ENCODE measurements at regions not wholly inside any gene's neighbourhood (a gene's known extent, or its start where the extent isn't known, plus 50 kb on each side); places are given as distances from the start of the nearest gene placed in this dataset.

DNA sequence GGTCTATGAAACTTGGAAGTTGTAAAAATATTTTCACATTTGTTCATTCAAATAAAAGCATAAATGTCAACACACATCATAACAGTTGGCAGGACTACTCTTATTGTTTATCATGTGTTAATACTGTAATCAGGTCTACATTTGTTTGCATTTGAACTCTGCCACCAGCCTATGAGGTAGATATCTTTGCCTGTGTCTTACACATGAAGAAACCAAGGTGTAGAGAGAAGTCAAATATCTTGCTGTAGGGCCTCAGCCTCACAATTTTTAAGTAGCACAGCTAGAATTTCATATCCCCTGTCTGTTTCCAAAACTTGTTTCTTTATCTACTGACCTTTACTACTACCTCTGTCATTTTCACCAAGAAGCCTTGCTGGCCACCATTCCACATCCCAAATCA lies 161.9 kb downstream of the ZIC4 start:
- no peak for DNase-seq
- H2AFZ ChIP-seq (replicated peaks; ENCODE audit: low read length, poor library complexity): no peak overlapping the region
- in situ Hi-C loops (cut with MboI; ENCODE audit: low sequenced_read_pairs): no loop called here
- H3K4me3 ChIP-seq (ENCODE audit: insufficient read depth, low read depth, low read length): no peak overlapping the region
- H3K23ac ChIP-seq (ENCODE audit: low read depth, low read length): no peak overlapping the region
- H3K4ac ChIP-seq (ENCODE audit: low read depth, low read length): no peak overlapping the region
- POLR2A ChIA-PET (ENCODE audit: unreplicated experiment): no interaction called here
- H2BK15ac ChIP-seq (ENCODE audit: low read depth, low read length): no peak overlapping the region
- H4K91ac ChIP-seq (ENCODE audit: insufficient read depth, low read depth, low read length): no peak overlapping the region
- no peak overlapping the region for H3K14ac ChIP-seq (replicated peaks; ENCODE audit: low read depth, low read length)
- no peaks in the 10 kb centered on the region for H3K9me3 ChIP-seq (ENCODE audit: control insufficient read depth, insufficient read depth, low read length)
- H3K9ac ChIP-seq (ENCODE audit: low read depth, low read length): no peak overlapping the region
- H2BK20ac ChIP-seq (ENCODE audit: low read depth, low read length): no peak overlapping the region
- H2BK120ac ChIP-seq (ENCODE audit: low read depth, low read length): no peak overlapping the region
- no peak overlapping the region for H4K5ac ChIP-seq (ENCODE audit: low read depth, low read length)
- no peaks in the 10 kb centered on the region for H3K79me1 ChIP-seq (ENCODE audit: low read depth in 1 of 2, low read length in 2 of 2)
- no peak overlapping the region for H3K18ac ChIP-seq (ENCODE audit: low read depth, low read length)
- no peaks in the 10 kb centered on the region for H4K20me1 ChIP-seq (ENCODE audit: insufficient read depth, low read length)
- no peak overlapping the region for H2AK5ac ChIP-seq (ENCODE audit: low read depth, low read length)
- no peak for ATAC-seq (ENCODE audit: low read depth)
- H3K9me1 ChIP-seq (ENCODE audit: insufficient read depth, low read length): no peaks in the 10 kb centered on the region
- no peaks in the 10 kb centered on the region for H3K4me1 ChIP-seq (ENCODE audit: control insufficient read depth, insufficient read depth, low read length)
- BruUV-seq (replicated peaks): no TSS peak
- no peak overlapping the region for H3K4me2 ChIP-seq (ENCODE audit: low read depth, low read length)
- H4K8ac ChIP-seq (ENCODE audit: low read depth in 2 of 2, low read length in 2 of 2): no peak overlapping the region
- H3K56ac ChIP-seq (ENCODE audit: extremely low read depth, insufficient read depth, low read length): no peak overlapping the region
- intact Hi-C loops (cut with micrococcal nuclease): no loop called here
- CTCF ChIA-PET: no interaction called here
- H3K27ac ChIP-seq (ENCODE audit: insufficient read depth, low read length): no peak overlapping the region
- no peak overlapping the region for H2AK9ac ChIP-seq (replicated peaks; ENCODE audit: low read depth, low read length, poor library complexity)
- H3K27me3 ChIP-seq (ENCODE audit: control insufficient read depth, insufficient read depth, low read length): no peaks in the 10 kb centered on the region
- dilution Hi-C loops (cut with HindIII; ENCODE audit: low sequenced_read_pairs, unreplicated experiment): no loop called here
- H3K36me3 ChIP-seq (ENCODE audit: control insufficient read depth, insufficient read depth, low read length): no peaks in the 10 kb centered on the region
- no peak overlapping the region for H2BK5ac ChIP-seq (ENCODE audit: low read depth, low read length, poor library complexity, severe bottlenecking)
- TF ChIP-seq NFE2L2 (IDR thresholded peaks at IDR 0.05; ENCODE audit: low read depth, low read length): no peak
- TF ChIP-seq CHD1 (IDR thresholded peaks at IDR 0.05; ENCODE audit: low read depth, low read length): no peak
- TF ChIP-seq, protein P1, sequence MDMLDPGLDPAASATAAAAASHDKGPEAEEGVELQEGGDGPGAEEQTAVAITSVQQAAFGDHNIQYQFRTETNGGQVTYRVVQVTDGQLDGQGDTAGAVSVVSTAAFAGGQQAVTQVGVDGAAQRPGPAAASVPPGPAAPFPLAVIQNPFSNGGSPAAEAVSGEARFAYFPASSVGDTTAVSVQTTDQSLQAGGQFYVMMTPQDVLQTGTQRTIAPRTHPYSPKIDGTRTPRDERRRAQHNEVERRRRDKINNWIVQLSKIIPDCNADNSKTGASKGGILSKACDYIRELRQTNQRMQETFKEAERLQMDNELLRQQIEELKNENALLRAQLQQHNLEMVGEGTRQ (IDR thresholded peaks at IDR 0.05; ENCODE audit: low read depth, low read length): no peak
- no peak for TF ChIP-seq MXI1 (IDR thresholded peaks at IDR 0.05; ENCODE audit: borderline replicate concordance, low read depth, low read length)
- TF ChIP-seq RCOR1 (IDR thresholded peaks at IDR 0.05; ENCODE audit: insufficient replicate concordance, low read length): no peak
- no peak for TF ChIP-seq RAD21 (IDR thresholded peaks at IDR 0.05; ENCODE audit: low read length)
- TF ChIP-seq MAZ (IDR thresholded peaks at IDR 0.05; ENCODE audit: borderline replicate concordance, low read depth, low read length): no peak
- TF ChIP-seq SMC3 (IDR thresholded peaks at IDR 0.05; ENCODE audit: low read depth, low read length): no peak
